Dedifferentiated amniotic fluid mesenchymal stem cell (primary cell): ENCODE measurements at regions not wholly inside any gene's neighbourhood (a gene's known extent, or its start where the extent isn't known, plus 50 kb on each side); places are given as distances from the start of the nearest gene placed in this dataset.
A peak's percentile ranks its signal among the peaks of the same experiment; 100 is the strongest.

ENCODE experiments used
- DNase-seq: peaks from one replicate; pipeline ENCODE4 v3.0.0-alpha.2; 2016; ENCODE audit errors: extremely low spot score

DNA sequence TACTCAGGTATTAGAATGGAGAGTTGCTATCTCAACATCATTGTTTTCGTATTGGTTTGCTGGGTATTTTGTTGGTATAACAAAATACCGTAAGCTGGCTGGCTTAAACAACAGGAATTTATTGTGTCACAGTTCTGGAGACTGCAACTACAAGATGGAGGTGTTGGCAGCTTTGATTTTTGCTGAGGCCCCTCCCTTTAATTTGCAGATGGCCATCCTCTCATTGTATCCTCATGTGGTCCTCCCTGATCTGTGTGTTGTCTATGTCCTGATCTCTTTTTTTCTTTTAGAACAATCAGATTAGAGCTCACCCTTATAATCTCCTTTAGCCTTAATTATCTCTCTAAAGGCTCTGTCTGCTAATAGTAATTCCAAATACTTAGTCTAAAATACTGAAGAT, 299.8 kb upstream of the GOLIM4 start:
- no peak for DNase-seq

DNA sequence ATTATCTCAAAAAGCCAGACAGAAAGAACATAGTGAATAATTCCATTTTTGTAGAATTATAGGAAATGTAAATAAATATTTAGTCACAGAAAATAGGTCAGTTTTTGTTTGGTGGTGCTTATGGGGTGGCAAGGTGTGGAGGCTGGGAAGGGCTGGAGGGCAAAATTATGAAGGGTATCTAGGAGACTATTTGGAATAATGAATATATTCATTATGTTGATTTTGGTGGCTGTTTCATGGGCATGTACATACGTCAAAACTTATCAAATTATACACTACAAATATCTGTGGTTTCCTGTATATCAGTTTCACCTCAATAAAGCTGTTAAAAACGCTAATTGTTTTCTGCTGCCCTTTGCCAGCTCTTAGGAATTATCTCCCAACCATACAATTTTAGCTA, 298.7 kb upstream of the GOLIM4 start:
- DNase-seq: no peak

DNA sequence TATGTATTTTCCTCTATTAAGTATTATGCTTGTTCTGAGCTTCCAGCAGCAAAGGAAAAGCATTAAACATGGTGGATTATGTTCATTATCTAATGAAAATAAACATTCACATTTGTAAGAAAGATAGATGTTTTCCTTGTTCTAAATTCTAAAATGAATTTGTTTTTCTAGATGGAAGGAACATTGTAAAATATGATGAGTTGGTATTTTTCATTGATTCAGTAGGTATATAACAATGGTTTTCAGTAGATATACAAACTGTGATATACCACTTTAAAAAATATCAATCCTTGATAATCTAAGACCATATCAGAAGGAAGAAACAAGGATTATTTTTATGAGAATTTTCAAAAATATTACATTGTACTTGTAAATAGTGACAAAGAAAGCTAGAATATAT, 290.6 kb upstream of the GOLIM4 start:
- no peak for DNase-seq

DNA sequence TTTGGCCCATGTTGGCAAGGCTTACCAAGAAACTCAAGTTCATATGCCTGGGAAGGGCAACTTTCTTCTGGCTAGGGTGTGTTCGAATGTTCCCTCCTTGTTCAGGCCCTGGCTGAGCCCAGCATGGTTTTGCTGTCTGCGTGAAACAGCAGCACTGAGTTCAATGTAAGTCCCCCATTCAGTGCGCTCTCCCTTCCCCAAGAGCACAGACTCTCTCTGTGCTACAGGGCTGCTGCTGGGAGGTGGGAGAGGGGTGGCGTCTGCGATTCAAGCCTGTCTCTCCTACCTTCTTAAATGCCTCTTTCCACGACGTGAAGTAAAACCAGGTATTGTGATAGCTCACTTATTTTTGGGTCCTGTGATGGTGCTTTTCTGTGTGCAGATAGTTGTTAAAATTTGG, 289.3 kb upstream of the GOLIM4 start:
- DNase-seq: no peak

DNA sequence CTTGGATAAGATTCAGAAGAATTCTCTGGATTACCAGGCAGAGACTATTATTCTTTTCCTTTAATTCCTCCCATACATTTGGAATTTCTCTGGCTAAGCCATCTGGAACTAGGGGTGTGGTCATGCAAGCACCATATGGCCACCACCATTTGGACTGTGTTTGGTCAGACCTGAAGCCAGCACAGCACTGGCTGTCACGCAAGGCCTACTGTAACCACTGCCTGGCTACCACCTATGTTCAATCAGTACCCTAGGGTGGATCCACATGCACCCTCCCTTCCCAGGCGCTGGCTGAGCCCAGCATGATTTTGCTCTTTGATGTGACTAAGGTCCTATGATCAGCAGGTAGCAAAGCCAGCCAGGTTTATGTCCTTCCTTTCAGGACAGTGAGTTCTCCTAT, 287.8 kb upstream of the GOLIM4 start:
- DNase-seq: no peak

DNA sequence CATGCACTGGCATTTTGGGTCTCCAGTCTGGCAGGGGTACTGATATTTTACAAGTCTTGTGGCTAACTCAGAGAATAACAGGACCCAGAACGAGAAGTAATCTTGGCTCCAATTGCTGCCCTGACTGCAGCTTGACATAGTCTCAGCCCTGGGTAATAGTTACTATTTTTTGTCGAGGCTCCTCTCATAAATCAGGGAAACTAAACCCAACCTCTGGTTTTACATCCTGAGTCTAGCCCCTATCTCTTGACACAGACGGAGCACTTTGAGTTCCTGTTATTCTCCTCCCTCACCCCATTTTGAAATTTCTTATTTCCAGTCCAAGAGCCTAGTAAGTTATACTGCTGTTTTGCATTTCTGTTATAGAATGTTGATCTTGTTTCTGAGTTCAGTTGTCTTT, 276.1 kb upstream of the GOLIM4 start:
- no peak for DNase-seq

DNA sequence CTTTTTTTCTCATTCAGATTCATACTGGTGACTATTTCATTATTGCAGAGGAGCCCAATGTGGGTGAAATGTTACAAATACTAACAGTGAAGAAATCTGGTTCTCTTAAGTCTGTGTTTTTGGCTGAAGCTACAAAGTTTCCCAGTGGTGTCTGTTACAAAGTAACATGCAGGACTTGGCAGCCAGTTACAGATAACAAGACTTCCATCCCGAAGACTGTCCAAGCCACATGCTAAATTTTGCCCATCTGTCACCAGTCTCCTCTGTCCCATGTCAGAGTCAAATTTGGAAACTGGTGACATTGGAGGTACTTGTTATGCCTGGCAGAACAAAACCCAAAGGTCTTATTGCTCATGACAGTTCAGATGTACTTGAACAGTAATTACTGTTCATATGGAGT, 269.2 kb upstream of the GOLIM4 start:
- no peak for DNase-seq

DNA sequence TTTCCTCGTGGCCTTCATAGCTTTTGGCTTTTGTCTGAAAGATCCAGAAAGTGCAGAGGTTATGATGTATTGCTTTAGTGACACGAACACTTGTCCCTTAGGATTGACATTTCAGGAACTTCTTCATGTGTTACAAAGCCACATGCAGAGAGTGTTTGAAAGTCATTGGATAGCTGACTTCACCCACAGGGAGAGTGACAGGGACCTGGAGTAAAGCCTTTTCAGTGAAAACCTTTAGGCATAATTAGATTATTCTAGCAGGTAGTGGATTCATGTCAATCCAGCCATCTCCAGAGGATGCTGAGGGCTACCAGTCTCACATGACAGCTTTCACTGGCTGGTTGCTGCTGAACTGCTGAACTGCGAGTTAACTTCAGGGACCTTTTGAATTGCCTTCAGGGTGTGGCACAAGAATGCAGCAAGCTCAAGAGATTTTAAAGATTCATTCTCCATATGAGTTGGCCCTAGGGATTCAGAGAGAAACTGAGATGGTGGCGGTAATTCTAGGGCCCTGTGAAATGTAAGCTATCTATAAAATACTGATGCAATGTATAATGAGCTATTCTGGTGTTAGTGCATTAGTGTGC, 267.0 kb upstream of the GOLIM4 start:
- DNase-seq: no peak

DNA sequence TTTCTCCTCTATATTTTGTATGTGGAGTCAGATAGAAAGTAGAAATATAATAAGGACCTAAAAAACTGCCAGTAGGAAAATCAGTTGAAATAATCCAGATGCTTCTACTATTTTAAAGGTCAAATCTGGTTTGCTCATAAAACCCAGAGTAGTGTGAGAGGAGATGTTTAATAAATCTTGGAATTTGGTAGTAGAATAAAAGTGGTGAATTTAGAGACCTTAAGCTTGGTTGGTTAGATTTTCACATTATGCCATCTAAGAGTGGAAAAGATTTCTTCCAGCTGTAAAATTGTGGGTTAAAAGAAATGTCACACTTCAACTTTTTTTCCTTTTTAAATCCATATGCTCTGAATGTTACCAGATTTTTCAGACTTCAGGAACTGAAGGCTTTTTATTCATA, 266.4 kb upstream of the GOLIM4 start:
- no peak for DNase-seq

DNA sequence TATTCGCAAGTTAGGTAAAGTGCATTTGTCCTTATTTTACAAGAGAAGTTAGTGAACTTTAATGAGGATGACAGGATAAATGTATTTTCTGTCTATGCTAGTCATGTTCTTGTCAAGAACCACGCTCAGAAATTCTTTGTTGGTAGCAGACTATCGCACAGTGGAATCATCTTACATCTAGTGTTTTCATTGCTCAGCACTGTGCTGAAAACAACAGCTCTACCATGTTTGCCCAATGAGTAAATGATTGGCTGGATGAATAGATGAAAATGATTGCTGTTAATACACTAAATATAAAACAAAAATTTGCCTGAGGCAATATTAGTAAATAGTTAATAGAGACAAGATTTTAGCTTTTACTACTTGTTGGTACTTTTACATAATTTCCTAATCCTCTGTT, 265.3 kb upstream of the GOLIM4 start:
- DNase-seq: no peak

DNA sequence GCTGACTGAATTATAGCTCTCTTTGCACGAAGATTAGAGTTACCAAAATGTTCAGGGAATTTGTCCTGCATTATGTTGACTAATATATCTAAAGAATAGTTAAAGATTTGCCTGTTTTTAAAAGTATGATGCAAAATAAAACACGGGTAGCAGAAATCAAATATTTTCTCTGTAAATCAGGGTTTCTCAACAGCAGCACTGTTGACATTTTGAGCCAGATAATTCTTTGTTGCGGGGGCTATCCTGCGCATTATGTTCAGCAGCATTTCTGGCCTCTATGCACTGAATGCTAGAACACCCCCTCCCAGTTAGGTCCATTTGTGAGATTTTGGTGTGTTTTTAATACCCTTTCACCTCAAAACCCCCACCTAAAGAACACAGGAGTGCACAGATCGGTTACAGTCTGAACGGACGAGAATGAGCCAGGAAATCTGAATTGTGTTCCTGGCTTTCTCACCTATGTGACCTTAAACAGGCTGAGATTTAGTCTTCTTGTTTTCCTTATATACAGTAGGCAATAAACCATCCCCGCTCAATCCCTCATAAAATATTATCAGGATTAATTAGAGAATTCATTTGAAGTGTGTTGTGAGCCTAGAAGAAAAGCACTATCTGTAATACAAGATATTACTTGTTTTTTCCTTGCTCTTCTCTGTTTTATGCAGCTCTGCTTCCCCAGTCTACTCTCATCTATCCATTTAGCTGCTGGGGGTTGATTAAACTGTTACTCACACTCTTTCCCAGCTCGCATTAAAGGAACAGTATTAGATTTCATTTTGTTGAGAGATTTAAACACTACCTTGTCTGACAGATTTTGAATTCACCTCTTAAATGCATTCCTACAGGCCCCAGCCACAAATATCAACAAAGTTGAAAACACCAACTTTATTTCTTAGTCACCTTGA, 247.5 kb upstream of the GOLIM4 start:
- no peak for DNase-seq

DNA sequence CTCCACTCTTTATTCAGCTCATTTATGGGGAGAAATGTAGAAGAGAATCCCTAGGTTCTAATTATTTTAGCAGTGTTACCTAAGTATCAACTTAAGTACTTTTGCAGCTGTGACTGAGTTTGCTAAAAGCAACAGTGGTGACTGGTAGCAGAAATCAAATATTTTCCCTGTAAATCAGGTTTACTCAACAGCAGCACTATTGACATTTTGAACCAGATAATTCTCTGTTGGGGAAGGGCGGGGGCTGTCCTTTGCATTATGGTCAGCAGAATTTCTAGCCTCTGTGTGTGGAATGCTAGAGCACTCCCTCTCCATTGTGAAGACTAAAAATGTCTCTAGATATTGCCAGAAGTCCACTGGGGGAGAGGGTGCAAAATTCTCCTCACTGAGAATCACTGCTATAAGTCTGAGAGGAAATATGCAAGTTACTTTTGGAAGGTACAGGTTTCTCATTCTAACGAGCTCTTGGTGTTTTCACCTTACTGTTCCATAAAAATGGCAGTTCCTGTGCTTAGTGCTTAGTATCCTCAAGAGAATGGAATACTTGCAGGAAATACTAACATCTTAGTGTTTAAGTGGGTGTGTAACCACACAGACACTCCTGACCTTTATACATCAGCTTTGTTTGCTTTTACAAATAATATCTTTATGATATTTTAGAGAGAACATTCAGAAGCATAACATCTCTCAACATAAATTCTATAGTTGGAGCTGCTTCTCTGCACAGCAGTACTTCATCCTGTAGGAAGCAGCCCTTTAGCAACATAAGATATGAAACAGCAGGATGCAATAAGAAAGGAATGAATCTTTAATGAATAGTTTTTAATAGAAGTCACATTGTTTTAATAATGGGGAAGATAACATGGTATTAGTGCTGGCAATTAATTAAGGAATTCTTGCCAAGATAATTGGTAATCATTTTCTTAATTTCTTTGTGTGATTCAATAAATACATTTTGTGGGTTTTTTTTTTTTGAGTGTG, 246.5 kb upstream of the GOLIM4 start:
- no peak for DNase-seq

DNA sequence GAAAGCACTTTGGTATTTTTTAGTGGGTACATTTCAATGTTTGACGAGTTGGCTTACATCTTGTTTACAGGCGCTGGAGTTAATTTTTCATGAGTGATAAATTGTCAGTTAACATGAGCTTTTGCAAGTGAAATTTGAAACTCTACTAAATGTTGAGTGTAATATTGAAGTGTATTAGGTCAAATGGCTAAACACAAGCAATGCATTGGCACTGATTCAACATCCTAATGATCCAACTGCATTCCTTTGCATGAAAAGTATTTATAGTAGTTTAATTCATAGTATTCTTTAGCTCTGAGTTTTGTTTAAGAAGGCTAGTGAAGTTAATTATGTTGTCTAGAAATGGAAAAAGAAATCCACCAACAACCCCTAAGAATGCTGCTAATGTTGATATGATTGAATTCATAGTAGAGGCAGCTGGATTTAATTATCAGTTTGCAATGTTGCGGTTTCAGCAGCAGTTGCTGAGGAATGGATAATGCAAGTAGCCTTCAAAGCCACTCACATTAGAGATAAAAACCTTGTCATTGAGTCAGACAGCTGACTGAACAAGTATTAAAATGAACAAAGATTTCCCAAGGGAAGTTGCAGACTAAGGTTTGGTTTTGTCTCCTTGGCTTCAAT, 245.6 kb upstream of the GOLIM4 start:
- DNase-seq: peak; percentile 73

DNA sequence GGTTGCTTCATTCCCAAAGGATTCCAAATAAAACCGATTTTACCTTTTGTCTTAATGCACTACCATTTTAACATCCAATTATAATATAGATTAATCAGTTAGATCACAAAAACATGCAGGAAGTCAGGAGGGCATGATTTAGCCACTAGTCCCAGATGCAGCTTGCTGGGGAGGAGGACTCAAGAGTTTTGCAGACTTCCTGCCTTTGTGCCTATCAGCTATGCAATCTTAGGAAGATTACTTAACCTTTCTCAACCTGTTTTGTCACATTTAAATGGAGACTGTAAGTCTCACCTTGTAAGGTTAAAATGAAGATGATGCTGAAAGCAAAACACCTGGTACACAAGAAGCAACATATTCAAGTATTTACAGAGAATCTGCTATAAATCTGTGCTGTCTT, 242.4 kb upstream of the GOLIM4 start:
- no peak for DNase-seq

DNA sequence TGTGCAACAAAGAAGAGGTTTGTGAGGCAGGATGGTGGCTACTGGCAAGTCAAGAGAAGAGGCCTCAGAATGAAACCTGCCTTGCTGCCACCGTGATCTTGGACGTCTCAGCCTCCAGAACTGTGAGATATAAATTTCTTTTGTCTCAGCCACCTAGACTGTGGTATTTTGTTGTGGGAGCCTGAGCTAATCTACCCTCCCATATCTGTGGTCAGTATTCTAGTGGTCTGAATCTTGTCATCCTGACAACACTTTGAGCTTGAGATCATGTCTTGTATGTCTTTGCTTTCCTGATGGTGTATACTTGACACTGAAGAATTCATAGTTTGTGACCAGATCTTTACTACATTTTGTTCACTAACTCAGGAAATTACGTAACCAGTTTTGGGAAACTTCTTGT, 240.6 kb upstream of the GOLIM4 start:
- no peak for DNase-seq

DNA sequence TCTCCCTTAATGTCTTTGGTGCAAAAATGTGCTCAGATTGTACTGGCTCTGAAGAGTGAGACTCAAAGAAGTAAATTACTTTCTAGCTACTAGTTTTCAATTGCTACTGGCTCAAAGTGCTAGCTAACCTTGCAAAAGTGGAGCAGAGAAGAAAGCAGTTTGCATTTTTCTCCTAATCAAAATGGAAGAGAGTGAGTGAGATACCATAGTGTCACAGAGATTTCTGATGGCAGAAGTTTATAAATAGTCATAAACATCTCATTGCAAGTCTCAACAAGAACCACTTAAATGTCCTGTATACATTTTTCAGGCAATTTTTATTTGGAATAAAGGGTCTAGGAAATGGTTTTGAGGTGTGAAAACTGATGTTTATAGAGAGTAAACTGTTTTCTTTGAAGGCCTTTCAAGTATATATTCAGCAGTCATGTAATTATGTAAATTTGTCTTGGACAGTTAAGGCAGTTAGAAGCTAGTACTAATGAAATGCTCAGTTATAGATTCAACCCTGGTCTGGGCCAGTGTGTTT, 237.7 kb upstream of the GOLIM4 start:
- no peak for DNase-seq

DNA sequence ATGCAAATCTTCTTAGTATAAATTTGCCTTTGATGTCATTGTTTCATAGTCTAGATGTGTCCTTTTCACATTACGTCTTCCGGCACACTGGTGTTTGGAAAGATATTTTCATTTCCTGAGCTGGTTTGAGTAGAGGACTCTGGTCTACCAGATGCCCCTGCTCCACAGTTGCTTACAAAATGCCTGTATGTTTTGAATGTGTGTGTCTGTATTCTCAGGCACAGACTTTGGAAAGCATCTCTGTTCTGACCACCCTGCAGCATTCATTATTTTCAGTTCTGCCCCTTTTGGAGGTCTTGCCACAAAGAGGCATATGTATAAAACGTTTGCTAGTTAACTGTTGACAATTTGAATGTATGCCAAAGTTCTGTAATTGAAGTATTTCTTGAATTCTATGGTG, 236.0 kb upstream of the GOLIM4 start:
- DNase-seq: no peak

DNA sequence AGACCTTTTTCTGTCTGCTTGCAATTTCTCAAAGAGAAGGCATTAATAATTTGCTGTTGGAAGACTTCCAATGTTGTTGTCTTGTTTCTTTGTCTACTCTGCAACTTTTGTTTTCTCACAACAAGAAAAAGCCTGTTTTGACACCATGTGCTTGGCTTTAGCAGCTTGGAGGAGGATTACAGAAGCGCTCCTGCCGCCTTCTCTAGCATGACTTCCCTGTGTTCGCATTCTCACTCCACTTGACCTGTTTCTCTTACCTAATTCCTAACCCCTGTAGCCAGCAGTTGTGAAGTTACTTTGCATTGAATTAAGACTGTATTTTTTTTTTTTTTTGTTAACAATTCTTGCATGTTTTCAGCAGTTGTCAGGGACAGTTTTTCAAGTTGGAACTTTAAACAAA, 235.3 kb upstream of the GOLIM4 start:
- no peak for DNase-seq

DNA sequence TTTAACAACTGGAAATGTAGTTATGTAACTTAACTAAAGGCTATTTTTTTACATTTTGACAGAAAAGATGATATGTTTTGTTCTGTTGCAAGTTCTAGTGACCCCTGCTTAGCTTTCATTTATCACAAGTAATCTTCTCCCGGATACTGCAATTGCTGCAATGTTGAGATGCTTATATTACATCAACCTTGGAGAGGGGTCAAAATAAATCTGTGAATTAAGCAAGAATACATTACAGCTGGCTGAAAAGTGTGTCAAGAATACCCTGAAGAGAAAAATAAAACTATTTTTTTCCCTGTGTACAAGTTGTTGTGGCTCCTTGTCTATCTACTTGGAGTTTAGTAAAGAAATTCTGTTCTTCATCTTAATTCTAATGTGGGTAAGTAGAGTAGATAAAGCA, 232.1 kb upstream of the GOLIM4 start:
- DNase-seq: no peak

DNA sequence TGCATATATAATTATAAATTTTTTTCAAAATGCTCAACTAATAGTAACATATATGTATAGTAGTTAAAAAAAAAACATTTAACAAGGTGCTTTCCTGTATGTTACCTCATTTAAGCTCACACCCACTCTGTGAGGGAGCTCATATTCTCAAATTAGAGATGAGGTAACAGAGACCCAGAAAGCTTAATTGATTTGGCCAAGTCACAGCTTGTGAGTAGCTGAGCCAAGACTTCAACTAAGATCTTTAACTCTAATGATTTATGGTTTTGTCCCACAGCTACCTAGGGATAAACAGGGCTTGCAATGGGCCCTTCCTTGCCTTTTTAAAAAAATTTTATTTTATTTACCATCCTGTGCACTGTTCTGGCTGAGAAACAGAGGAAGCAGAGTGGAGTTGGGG, 230.0 kb upstream of the GOLIM4 start:
- DNase-seq: no peak

DNA sequence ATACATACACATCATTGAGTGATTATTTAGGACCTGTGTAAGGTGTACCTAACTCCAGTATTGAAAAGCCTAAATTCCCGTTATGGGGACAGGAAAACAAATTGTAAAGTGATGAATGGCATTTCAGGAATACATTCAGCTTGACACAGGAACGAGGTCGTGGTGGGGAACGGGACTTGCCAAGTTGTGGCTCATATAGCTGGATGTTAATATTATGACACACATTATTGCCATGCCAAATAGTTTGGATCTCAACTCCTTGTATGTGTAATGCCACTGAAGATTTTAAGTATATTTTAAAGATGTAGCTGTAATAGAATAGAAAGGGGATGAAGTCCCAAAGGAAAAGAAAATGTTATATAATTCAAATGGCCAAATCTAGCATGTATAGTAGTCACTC, 227.2 kb upstream of the GOLIM4 start:
- no peak for DNase-seq

DNA sequence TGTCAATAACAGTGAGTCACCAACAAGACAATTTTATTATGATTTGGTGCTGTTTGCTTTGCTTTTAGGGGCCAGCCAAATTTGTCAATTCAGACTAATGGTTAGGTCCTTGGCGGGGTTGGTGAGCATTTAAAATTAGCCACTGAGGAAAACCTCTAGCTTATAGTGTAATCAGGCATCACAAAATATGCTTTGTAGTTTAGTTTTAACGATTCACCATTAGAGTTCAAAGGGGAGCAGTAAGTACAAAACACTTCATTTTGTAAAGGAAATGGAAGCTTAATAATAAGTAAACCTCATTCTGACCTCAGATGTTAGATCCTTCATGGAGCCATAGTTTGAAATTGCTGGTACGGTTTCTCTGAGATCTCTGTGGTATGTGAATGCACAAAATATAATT, 218.4 kb upstream of the GOLIM4 start:
- no peak for DNase-seq
